CD4-positive, alpha-beta T cell (primary cell): ENCODE measurements at regions not wholly inside any gene's neighbourhood (a gene's known extent, or its start where the extent isn't known, plus 50 kb on each side); places are given as distances from the start of the nearest gene placed in this dataset.

Experiments used
- ATAC-seq: fragments of 200-7000 bp; cut with Tn5 transposase; one replicate; pipeline ENCODE4 v1.10.0; 2022; ENCODE audit warnings: mild to moderate bottlenecking; ENCODE audit not compliant: poor library complexity
- CTCF ChIA-PET: fragments of 350-600 bp; sonication (Branson Sonifier 250); formaldehyde crosslinking; loops from one replicate; lab custom pipeline; 2021; ENCODE audit warnings: antibody characterized with exemption, inconsistent platforms; lab: Charles Lee
- POLR2A ChIA-PET: fragments of 350-600 bp; sonication (Branson Sonifier 250); formaldehyde crosslinking; loops from one replicate; lab custom pipeline; 2021; ENCODE audit warnings: antibody characterized with exemption, inconsistent platforms; lab: Charles Lee
- DNase-seq, 14 experiments: peaks; one replicate each; pipeline ENCODE4 v3.0.0-alpha.2; 2013 to 2020; ENCODE audit warnings: mixed read lengths in 2 of 14
- H3K27ac ChIP-seq, 2 donors: one replicate each; pipeline versions ENCODE4 v1.5.1 to v1.7.0; 2013; ENCODE audit warnings: low read length in 2 of 2, low read depth in 1 of 2, mild to moderate bottlenecking in 1 of 2
- H3K27me3 ChIP-seq, 2 experiments: 1 replicate in 1 of 2; 2 replicates in 1 of 2; pipeline versions ENCODE4 v1.6.1 to v1.7.0; 2013; ENCODE audit warnings: low read length in 2 of 2, control low read depth in 1 of 2, mild to moderate bottlenecking in 1 of 2, moderate library complexity in 1 of 2; ENCODE audit not compliant: insufficient read depth in 2 of 2, control insufficient read depth in 1 of 2
- H3K36me3 ChIP-seq: one replicate; pipeline ENCODE4 v1.6.1; 2013; ENCODE audit warnings: low read length, control low read depth; ENCODE audit not compliant: insufficient read depth
- H3K4me1 ChIP-seq: one replicate; pipeline ENCODE4 v1.6.1; 2013; ENCODE audit warnings: low read length, control low read depth; ENCODE audit not compliant: insufficient read depth
- H3K4me3 ChIP-seq: one replicate; pipeline ENCODE4 v1.5.1; 2013; ENCODE audit warnings: mild to moderate bottlenecking, low read length, moderate library complexity
- H3K9me3 ChIP-seq, 2 experiments: 1 replicate in 1 of 2; 2 replicates in 1 of 2; pipeline versions ENCODE4 v1.6.1 to v1.7.0; 2013; ENCODE audit warnings: low read length in 2 of 2, mild to moderate bottlenecking in 2 of 2, control low read depth in 1 of 2, moderate library complexity in 1 of 2; ENCODE audit not compliant: control insufficient read depth in 1 of 2, insufficient read depth in 1 of 2
- H3K27ac Mint-ChIP-seq: one replicate; pipeline ENCODE4 v1.8.0; 2020; ENCODE audit warnings: mixed read lengths
- H3K27me3 Mint-ChIP-seq: one replicate; pipeline ENCODE4 v1.8.0; 2021; ENCODE audit warnings: mixed read lengths
- H3K36me3 Mint-ChIP-seq: one replicate; pipeline ENCODE4 v1.8.0; 2021; ENCODE audit warnings: low read depth, mixed read lengths
- H3K4me1 Mint-ChIP-seq: one replicate; pipeline ENCODE4 v1.8.0; 2021; ENCODE audit warnings: low read depth, mixed read lengths
- H3K4me3 Mint-ChIP-seq: one replicate; pipeline ENCODE4 v1.8.0; 2020; ENCODE audit warnings: mild to moderate bottlenecking, mixed read lengths
- H3K9me3 Mint-ChIP-seq: one replicate; pipeline ENCODE4 v1.8.0; 2020; ENCODE audit warnings: mixed read lengths
- intact Hi-C, 2 experiments: fragments of 100-400 bp; cut with DNase I in 1 of 2; cut with micrococcal nuclease in 1 of 2; formaldehyde crosslinking; loops; one replicate each; pipeline versions ENCODE4 v1.15.1 to v1.9.0; 2023 to 2025; cut with DNase I, micrococcal nuclease
- TF ChIP-seq, protein P1 (sequence below): fragments of 200-600 bp; IDR thresholded peaks from one replicate; pipeline ENCODE4 v1.8.0; 2022; ENCODE audit warnings: antibody characterized with exemption, mild to moderate bottlenecking

DNA sequence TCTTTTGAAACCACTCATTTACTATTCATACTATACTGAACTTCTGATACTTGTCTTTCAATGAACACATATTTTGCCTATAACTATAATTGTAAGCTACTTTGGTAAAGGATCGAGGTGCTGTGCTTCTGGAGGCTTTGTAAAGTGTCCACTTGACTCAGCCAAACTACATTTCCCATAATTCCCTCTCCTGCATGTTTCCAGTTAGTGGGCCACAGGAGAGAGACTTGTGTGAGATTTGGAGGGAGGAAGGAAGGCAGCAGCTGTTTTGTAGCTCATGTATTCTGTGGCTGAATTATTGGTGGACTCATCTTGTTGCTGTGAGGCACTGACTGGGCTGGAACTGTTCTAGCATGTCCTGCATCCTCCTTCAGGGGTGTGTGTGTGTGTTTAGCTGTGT, 328.8 kb downstream of the ARL6IP6 start:
- Mint-ChIP-seq H3K27ac (no peak overlapping the region), H3K4me1 (no peaks in the 10 kb centered on the region), H3K27me3 (no peaks in the 10 kb centered on the region), H3K4me3 (no peak overlapping the region), H3K9me3 (no peaks in the 10 kb centered on the region), H3K36me3 (no peaks in the 10 kb centered on the region)
- no peak overlapping the region for H3K27ac ChIP-seq
- intact Hi-C loops, result no loop called here
- TF ChIP-seq, protein P1, sequence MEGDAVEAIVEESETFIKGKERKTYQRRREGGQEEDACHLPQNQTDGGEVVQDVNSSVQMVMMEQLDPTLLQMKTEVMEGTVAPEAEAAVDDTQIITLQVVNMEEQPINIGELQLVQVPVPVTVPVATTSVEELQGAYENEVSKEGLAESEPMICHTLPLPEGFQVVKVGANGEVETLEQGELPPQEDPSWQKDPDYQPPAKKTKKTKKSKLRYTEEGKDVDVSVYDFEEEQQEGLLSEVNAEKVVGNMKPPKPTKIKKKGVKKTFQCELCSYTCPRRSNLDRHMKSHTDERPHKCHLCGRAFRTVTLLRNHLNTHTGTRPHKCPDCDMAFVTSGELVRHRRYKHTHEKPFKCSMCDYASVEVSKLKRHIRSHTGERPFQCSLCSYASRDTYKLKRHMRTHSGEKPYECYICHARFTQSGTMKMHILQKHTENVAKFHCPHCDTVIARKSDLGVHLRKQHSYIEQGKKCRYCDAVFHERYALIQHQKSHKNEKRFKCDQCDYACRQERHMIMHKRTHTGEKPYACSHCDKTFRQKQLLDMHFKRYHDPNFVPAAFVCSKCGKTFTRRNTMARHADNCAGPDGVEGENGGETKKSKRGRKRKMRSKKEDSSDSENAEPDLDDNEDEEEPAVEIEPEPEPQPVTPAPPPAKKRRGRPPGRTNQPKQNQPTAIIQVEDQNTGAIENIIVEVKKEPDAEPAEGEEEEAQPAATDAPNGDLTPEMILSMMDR, result no peak
- no peaks in the 10 kb centered on the region for H3K9me3 ChIP-seq
- H3K4me3 ChIP-seq, result no peak overlapping the region
- DNase-seq (no peak), ATAC-seq (no peak)
- no peaks in the 10 kb centered on the region for H3K4me1 ChIP-seq
- no peaks in the 10 kb centered on the region for H3K36me3 ChIP-seq
- CTCF ChIA-PET, result no interaction called here
- POLR2A ChIA-PET, result no interaction called here
- H3K27me3 ChIP-seq, result peaks cover 0 to 4% of the 10 kb centered on the region in 2 experiments

DNA sequence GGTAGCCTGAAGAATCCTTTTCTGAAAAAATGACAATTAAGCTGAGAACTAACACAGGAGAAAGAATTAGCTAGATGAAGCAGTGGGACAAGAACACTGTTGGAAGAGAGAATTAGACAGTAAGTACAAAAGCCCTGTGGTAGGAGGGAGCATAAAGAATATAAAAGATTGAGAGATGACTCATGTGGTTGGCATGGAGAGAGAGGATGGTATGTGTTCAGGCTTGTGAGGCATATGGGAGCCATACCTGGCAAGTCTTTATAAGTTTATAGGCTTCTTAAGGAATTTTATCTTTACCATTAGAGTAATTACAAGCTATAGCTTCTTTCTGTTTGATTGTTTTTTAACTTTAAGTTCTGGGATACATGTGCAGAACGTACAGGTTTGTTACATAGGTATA, 325.0 kb downstream of the ARL6IP6 start:
- TF ChIP-seq, protein P1, result no peak
- Mint-ChIP-seq H3K36me3 (no peaks in the 10 kb centered on the region), H3K27me3 (no peaks in the 10 kb centered on the region), H3K9me3 (peaks cover 7% of the 10 kb centered on the region), H3K4me3 (no peak overlapping the region), H3K27ac (no peak overlapping the region), H3K4me1 (no peaks in the 10 kb centered on the region)
- H3K27ac ChIP-seq, result no peak overlapping the region
- DNase-seq (no peak), ATAC-seq (no peak)
- no peaks in the 10 kb centered on the region for H3K9me3 ChIP-seq
- H3K4me1 ChIP-seq, result no peaks in the 10 kb centered on the region
- no peaks in the 10 kb centered on the region for H3K36me3 ChIP-seq
- ChIA-PET POLR2A (no interaction called here), CTCF (no interaction called here)
- H3K27me3 ChIP-seq, result peaks cover 0 to 4% of the 10 kb centered on the region in 2 experiments
- intact Hi-C loops, result no loop called here
- H3K4me3 ChIP-seq, result no peak overlapping the region

DNA sequence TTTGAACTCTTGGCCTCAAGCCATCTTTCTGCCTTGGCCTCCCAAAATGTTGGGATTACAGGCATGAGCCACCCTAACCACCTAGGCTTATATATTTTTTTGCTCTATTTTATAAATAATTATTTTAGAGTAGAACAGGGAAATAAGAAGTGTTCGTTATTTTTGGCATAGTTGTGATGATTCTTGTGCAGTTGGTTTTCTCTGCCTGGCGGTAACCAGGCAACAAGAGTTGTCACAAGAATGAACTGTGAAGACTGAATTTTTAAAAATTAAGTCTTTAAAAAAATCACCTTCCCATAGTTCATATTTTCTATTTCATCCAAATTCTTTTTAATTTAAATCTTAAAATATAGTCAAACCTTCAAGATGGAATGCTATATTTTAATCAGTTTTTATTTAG, 310.2 kb downstream of the ARL6IP6 start:
- TF ChIP-seq, protein P1, result no peak
- Histone ChIP-seq H3K27me3 (no peaks in the 10 kb centered on the region), H3K27ac (no peak overlapping the region), H3K36me3 (no peaks in the 10 kb centered on the region), H3K9me3 (peaks cover 0 to 8% of the 10 kb centered on the region in 2 experiments), H3K4me3 (no peak overlapping the region), H3K4me1 (no peaks in the 10 kb centered on the region)
- Mint-ChIP-seq H3K4me3 (no peak overlapping the region), H3K4me1 (no peaks in the 10 kb centered on the region), H3K27ac (no peak overlapping the region), H3K9me3 (no peaks in the 10 kb centered on the region), H3K27me3 (no peaks in the 10 kb centered on the region), H3K36me3 (no peaks in the 10 kb centered on the region)
- ATAC-seq (no peak), DNase-seq (no peak)
- CTCF ChIA-PET, result no interaction called here
- intact Hi-C loops, result no loop called here
- POLR2A ChIA-PET, result no interaction called here
